Activated naive CD8-positive, alpha-beta T cell treated with anti-CD3 and anti-CD28 coated beads, Interleukin-2, amount 50 U/mL, for 24 hours (primary cell): ENCODE measurements at regions not wholly inside any gene's neighbourhood (a gene's known extent, or its start where the extent isn't known, plus 50 kb on each side); places are given as distances from the start of the nearest gene placed in this dataset.

Experiments used
- ATAC-seq: fragments of 150-1000 bp; cut with Tn5 transposase; one replicate; pipeline ENCODE4 v1.10.0; 2021
- DNase-seq: peaks from one replicate; pipeline ENCODE4 v3.0.0; 2021
- H3K27ac Mint-ChIP-seq: one replicate; pipeline ENCODE4 v1.8.0; 2021; ENCODE audit warnings: mild to moderate bottlenecking, mixed read lengths
- H3K27me3 Mint-ChIP-seq: one replicate; pipeline ENCODE4 v1.8.0; 2021; ENCODE audit warnings: mixed read lengths
- H3K36me3 Mint-ChIP-seq: one replicate; pipeline ENCODE4 v1.8.0; 2021; ENCODE audit warnings: low read depth, mixed read lengths
- H3K4me1 Mint-ChIP-seq: one replicate; pipeline ENCODE4 v1.8.0; 2021; ENCODE audit warnings: mixed read lengths
- H3K4me3 Mint-ChIP-seq: one replicate; pipeline ENCODE4 v1.8.0; 2021; ENCODE audit warnings: mild to moderate bottlenecking, moderate library complexity, mixed read lengths
- H3K9me3 Mint-ChIP-seq: one replicate; pipeline ENCODE4 v1.8.0; 2021; ENCODE audit warnings: mixed read lengths

DNA sequence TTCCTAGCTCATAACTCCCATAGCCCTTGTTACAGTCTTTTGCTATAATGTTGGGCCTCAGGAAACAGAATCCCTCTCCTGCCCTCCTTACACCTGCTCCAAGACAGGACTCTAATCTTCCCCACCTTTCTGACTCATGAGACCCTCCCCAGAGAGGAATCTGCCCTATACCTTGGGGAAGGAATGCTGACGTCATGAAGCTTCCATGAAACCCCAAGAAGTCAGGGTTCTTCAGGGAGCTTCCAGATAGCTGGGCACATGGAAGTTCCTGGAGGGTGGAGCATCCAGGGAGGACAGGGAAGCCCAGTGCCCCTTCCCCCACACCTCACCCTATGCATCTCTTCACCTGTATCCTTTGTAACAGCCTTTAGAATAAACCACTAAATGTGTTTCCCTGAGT is 285.7 kb downstream of the SOX9 start:
- no peaks in the 10 kb centered on the region for H3K4me1 Mint-ChIP-seq

DNA sequence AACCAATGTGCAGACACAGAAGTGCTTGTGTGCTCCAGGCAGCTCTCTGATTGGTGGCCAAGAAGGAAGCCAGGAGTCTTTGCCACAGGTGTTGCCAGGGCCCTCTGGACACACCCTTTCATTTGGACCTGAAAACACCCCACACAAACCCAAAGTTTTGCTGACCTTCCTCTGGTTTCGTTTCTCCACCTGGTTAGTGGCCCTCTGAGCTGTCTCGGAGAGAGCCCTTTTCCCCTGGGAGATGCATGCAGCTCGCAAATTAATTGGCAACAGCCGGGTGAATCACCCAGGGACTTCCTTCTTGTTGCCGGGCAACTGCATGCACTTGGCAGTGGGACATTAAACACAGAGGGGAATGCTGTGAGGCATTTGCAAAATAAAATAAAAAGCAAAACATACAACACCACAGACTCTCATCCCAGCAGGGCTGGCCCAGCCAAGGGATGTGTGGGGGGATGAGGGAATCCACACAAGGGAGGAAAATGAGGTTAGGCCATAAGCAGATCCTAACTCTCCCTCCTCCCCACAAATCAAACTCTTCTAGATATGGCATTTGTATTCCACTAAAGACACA is 286.6 kb downstream of the SOX9 start:
- ATAC-seq: no peak
- Mint-ChIP-seq H3K4me1 (no peaks in the 10 kb centered on the region), H3K36me3 (no peaks in the 10 kb centered on the region), H3K9me3 (peaks cover 7% of the 10 kb centered on the region), H3K27me3 (no peaks in the 10 kb centered on the region), H3K27ac (no peak overlapping the region), H3K4me3 (no peak overlapping the region)
- DNase-seq: no peak

More for the DNA sequence above, 285.7 kb downstream of the SOX9 start:
- Mint-ChIP-seq H3K27ac (no peak overlapping the region), H3K36me3 (no peaks in the 10 kb centered on the region), H3K9me3 (peaks cover 7% of the 10 kb centered on the region), H3K27me3 (no peaks in the 10 kb centered on the region), H3K4me3 (no peak overlapping the region)
- no peak for ATAC-seq
- no peak for DNase-seq

DNA sequence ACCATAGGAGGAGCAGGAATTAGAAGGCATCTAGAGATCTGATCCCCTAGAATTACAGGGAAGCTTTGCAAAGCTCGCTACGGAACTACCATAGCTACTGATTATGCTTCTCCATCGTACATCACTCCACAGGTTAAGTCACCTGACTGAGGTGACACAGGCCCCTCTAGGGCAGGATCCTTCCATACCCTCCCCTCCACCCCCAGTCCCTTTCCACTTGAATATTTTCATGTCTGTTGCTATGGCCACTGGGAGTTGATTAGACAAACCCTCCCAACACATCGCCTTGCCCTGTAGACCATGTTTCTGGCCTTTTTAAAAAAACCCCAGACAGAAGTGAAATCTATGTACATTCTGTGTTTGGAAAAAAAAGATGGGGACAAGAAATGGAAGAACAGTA is 287.1 kb downstream of the SOX9 start:
- no peaks in the 10 kb centered on the region for H3K27me3 Mint-ChIP-seq
- H3K36me3 Mint-ChIP-seq: no peaks in the 10 kb centered on the region
- no peak for DNase-seq
- peaks cover 10% of the 10 kb centered on the region for H3K9me3 Mint-ChIP-seq
- no peak overlapping the region for H3K27ac Mint-ChIP-seq
- no peak for ATAC-seq
- no peak overlapping the region for H3K4me3 Mint-ChIP-seq
- no peaks in the 10 kb centered on the region for H3K4me1 Mint-ChIP-seq

DNA sequence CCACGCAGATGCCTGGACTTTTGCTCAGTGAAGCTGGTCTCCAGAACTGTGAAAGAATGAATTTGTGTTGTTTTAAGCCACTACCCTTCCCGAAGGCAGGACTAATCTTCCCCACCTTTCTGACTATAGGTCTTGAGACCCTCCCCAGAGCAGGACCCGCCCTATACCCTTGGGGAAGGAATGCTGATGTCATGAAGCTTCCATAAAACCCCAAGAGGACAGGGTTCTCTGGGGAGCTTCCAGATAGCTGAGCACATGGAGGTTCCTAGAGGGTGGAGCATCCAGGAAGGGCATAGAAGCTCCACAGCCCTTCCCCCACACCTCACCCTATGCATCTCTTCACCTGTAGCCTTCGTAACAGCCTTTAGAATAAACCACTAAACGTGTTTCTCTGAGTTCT is 287.8 kb downstream of the SOX9 start:
- H3K27me3 Mint-ChIP-seq: no peaks in the 10 kb centered on the region
- H3K9me3 Mint-ChIP-seq: peaks cover 12% of the 10 kb centered on the region
- no peak overlapping the region for H3K27ac Mint-ChIP-seq
- ATAC-seq: no peak
- no peaks in the 10 kb centered on the region for H3K36me3 Mint-ChIP-seq
- no peak for DNase-seq
- H3K4me1 Mint-ChIP-seq: no peaks in the 10 kb centered on the region
- H3K4me3 Mint-ChIP-seq: no peak overlapping the region

DNA sequence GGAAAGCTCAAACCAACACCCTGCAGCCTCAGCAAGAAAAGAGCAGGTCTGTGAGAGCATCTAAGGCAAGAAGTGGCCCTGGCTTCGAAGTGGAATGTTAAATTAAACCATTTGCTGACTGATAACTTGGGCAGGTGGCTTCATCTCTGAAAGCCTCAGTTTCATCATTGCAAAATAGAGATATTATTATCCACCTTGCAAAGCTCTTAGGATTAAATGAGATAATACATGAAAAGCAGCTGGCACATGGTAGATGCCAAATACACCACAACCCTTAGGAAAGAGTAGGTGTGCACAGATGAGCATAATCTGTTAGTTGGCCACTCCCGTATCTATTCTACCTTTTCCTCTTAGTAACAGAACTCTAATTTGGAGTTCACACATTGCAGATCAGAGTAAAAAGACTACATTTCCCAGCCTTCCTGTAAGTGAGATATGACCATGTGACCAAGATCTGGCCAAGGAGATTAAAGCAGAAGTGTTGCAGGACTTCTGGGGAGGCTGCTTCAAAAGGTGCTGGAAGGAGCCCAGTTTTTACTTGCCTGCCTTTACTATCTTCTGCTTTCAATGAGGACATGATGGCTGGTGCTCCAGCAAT is 288.7 kb downstream of the SOX9 start:
- H3K4me1 Mint-ChIP-seq: no peaks in the 10 kb centered on the region
- no peaks in the 10 kb centered on the region for H3K27me3 Mint-ChIP-seq
- ATAC-seq: no peak
- no peak for DNase-seq
- H3K27ac Mint-ChIP-seq: no peak overlapping the region
- no peaks in the 10 kb centered on the region for H3K36me3 Mint-ChIP-seq
- H3K4me3 Mint-ChIP-seq: no peak overlapping the region
- H3K9me3 Mint-ChIP-seq: peaks cover 12% of the 10 kb centered on the region

DNA sequence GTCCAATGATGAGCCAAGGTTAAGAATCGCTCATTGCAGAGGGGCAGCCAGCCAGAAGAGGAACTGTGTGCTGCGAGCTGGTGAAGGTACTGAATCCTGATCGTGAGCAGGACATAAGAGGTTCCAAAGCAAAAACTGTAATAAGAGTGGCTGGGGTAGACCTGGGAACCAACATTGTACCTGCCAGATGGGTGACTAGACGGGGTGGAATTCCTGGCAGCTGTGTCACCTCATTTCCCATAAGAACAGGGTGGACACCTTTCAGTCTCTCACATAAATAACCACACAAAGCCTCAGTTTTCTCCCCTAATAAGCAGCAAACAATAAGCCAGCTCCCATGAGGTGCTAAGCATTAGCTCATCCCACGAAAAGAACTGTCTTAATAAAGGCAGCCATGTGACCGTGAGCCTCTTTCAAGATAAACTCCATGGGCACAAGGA is 290.3 kb downstream of the SOX9 start:
- Mint-ChIP-seq H3K27me3 (peaks cover 8% of the 10 kb centered on the region), H3K27ac (no peak overlapping the region)

DNA sequence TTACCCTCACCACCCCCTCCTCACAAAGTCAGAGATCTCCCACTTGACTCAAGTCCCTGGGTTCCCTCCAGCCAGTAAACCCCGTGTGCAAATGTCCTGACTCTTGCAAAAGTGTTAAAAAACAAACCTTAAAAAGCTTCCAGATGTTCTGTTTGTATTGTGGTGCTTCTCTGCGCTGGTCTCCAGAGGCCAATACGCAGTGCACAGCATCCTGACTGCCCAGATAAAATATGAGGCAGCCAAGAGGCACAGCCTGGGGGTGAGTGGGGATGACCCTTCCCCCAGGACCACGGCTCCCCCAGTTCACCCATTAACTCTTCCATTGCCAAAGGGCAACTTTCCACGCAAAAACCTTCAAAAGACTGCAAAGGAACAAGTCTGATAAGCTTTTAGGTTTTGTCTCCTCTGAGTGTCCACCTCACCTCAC is 291.8 kb downstream of the SOX9 start:
- Mint-ChIP-seq H3K27ac (no peak overlapping the region), H3K4me3 (no peak overlapping the region), H3K27me3 (peaks cover 8% of the 10 kb centered on the region)

More for the DNA sequence above, 290.3 kb downstream of the SOX9 start:
- ATAC-seq: no peak
- DNase-seq: no peak
- Mint-ChIP-seq H3K4me1 (no peaks in the 10 kb centered on the region), H3K36me3 (no peaks in the 10 kb centered on the region), H3K4me3 (no peak overlapping the region), H3K9me3 (peaks cover 18% of the 10 kb centered on the region)

DNA sequence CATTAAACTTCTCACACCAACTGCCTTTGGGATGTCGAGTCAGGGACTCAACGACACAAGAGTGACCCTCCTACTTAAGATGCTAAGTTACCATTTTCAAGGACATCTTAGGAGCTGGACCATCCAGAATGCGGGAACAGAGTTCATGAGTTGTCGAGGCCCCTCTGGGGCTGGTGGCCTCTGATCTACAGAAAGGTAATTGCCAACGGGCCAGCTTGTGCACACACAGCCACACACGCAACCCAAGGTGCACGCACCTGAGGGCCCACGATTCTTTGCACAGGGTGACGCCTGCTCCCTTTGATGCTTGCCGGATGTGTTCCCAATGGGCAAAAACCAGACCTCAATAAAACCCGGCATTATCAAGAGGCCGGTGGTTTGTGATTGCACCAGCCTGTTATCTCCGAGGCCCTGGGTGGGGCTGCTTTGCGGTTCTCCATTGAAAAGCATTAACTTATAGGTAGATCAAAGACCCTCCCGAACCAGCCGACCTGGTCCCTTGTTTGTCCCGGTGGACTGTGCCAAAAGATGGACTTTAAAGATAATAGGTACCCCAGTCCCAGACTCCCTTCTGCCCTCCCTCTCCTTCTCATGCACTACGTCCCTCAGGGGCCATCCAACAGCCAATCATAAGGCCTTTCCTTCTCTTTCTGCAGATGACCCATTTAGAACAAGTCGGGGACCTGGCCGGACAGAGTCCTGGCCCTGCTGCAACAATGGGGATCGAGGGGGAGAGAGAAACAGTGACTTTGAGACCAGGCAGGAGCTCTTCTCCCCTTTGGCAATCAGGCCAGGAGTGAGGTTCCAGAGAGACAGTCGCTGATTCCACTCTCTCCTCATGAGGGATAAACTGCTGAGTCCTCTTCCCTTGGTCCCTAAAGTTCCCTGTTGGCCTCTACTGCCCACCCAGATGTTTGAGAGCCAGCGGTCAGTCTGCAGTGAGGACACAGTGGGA is 292.5 kb downstream of the SOX9 start:
- no peak overlapping the region for H3K27ac Mint-ChIP-seq
- H3K4me3 Mint-ChIP-seq: no peak overlapping the region
- H3K27me3 Mint-ChIP-seq: peaks cover 8% of the 10 kb centered on the region
- H3K9me3 Mint-ChIP-seq: peaks cover 22% of the 10 kb centered on the region
- peaks cover 6% of the 10 kb centered on the region for H3K36me3 Mint-ChIP-seq
- DNase-seq (no peak), ATAC-seq (no peak)
- H3K4me1 Mint-ChIP-seq: no peaks in the 10 kb centered on the region

More for the DNA sequence above, 291.8 kb downstream of the SOX9 start:
- Mint-ChIP-seq H3K4me1 (no peaks in the 10 kb centered on the region), H3K9me3 (peaks cover 19% of the 10 kb centered on the region), H3K36me3 (peaks cover 1% of the 10 kb centered on the region)
- DNase-seq (no peak), ATAC-seq (no peak)

DNA sequence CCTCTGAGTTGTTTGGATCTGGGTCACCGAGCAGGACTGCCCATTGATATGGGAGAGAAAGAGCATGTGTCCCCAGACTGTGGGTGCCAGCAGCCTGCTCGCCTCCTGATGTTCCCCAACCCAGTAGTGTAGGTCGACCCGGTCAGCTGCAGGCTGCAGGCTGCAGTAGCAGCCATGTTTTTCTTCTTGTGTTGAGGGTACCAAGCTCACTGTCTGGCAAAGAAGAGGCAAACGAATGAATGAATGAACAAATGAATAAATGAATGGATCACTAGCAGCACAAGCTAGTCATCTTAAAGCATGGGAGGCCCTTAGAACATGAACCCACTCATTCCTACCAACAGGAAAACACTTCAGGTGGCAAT is 293.2 kb downstream of the SOX9 start:
- no peak for ATAC-seq
- no peak overlapping the region for H3K4me3 Mint-ChIP-seq
- no peak for DNase-seq
- H3K27me3 Mint-ChIP-seq: peaks cover 8% of the 10 kb centered on the region
- no peak overlapping the region for H3K27ac Mint-ChIP-seq
- H3K36me3 Mint-ChIP-seq: peaks cover 6% of the 10 kb centered on the region
- no peaks in the 10 kb centered on the region for H3K4me1 Mint-ChIP-seq
- peaks cover 21% of the 10 kb centered on the region for H3K9me3 Mint-ChIP-seq

DNA sequence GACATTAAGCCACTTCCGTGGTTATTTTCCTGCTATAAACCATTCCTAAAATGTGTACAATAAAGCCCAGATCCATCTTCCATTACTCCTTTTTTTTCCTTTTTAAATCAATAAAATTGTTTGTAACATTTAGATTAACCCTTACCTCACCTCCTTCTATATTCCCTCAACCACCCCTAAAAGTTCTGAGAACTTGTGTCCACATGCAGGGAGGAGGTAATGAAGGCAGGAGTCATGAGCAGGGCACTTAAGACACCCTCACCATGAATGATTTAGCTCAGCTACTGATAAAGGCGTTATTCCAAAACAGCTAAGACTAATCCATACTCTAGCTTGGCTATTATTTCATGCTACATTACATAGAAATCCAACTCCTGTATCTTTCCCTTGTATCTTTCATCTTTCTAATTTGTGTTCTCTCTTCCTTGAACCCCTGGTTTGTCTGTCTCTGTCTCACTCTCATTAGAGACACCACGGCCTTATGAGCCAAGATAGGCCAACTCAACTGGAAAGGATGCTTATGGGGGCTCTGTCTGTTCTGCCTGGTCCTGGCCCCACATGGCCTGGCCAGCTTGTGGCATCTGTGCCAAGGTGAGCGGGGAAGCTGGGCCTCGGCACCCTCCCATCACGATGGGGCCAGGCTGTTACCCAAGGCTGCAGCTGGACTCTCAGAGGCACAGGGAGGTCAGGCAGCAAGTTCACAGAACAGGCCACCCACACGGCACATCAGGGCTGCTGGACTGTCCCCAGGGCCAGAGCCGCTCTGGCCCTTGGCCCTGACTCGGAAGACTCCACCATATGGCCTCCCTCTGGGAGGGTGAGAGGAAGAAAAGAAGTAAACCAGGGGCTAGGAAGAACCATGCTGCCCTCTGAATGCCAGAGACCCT is 294.4 kb downstream of the SOX9 start:
- Mint-ChIP-seq H3K9me3 (peaks cover 21% of the 10 kb centered on the region), H3K36me3 (peaks cover 6% of the 10 kb centered on the region), H3K4me1 (no peaks in the 10 kb centered on the region), H3K4me3 (no peak overlapping the region), H3K27me3 (peaks cover 8% of the 10 kb centered on the region), H3K27ac (no peak overlapping the region)
- DNase-seq (no peak), ATAC-seq (no peak)

DNA sequence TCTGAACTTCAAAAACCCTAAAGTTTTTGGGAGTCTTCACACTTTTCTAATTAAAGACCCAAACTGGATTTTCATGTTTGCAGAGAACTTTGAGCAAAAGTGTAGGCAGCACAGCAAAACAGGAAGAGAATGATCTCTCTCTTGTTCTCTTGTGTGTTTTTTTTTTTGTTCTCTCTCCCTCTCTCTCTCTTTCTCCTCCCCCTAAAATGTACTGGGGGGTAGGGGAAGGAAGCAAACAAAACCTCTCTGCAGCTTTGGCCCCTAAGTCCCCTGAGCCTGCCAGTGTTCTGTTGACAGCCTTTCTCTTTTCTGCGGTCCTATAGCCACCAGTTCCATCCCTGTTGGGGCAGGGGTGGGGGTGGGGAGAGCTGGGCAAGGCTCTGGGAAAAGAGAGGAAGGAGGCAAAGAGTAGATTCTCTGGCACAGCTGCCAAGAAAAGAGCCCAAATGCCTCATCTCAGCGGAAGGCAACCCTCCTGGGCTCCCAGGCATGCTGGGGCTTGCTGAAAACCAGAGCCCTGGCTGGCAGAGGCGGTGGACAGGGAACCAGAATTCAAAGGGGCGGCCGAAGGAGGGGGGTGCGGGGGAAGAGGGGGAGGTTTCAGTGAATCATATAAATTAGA is 295.3 kb downstream of the SOX9 start:
- no peak for DNase-seq
- H3K36me3 Mint-ChIP-seq: peaks cover 6% of the 10 kb centered on the region
- H3K4me1 Mint-ChIP-seq: peaks cover 3% of the 10 kb centered on the region
- no peak overlapping the region for H3K4me3 Mint-ChIP-seq
- peaks cover 21% of the 10 kb centered on the region for H3K9me3 Mint-ChIP-seq
- no peak overlapping the region for H3K27ac Mint-ChIP-seq
- ATAC-seq: no peak
- H3K27me3 Mint-ChIP-seq: peaks cover 8% of the 10 kb centered on the region

DNA sequence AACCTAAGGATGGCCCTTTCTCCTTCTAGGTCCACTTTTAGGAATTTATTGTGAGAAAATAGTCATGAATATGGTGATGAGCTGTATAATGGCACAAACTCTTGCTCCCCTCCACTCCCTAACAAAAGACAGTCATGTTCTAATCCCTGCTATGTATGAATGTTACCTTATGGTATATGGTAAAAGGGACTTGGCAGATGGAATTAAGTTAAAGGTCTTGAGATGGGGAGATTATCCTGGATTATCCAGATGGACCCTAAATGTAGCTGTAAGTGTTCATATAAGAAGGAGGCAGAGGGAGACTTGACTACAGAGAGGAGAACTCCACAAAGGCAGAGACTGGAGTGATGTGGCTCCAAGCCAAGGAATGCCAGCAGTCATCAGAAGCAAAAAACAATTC is 296.1 kb downstream of the SOX9 start:
- peaks cover 8% of the 10 kb centered on the region for H3K27me3 Mint-ChIP-seq
- no peak overlapping the region for H3K27ac Mint-ChIP-seq
- peaks cover 6% of the 10 kb centered on the region for H3K36me3 Mint-ChIP-seq
- H3K9me3 Mint-ChIP-seq: peaks cover 21% of the 10 kb centered on the region
- no peak for DNase-seq
- H3K4me1 Mint-ChIP-seq: peaks cover 10% of the 10 kb centered on the region
- no peak for ATAC-seq
- no peak overlapping the region for H3K4me3 Mint-ChIP-seq

DNA sequence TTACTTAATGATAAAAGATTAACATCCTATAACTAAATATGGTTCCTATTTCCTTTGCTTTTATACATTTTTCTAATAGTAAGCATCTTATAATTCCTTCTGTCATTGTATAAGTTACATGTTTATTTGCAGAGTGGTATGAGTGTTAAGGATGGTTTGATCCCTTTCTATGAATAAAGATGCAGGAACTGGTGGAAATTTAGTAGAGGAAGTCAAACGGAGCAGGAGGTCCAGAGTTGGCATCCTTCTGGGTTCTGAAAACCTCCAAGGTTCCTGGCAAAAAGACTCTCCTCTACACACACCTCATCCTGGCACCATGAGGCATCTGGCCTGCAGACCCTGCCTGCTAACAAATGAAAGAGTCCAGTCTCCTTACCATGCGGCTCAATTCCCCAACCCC is 296.8 kb downstream of the SOX9 start:
- ATAC-seq: no peak
- peaks cover 6% of the 10 kb centered on the region for H3K36me3 Mint-ChIP-seq
- H3K27me3 Mint-ChIP-seq: peaks cover 8% of the 10 kb centered on the region

More for the DNA sequence above, 296.8 kb downstream of the SOX9 start:
- H3K27ac Mint-ChIP-seq: no peak overlapping the region
- peaks cover 15% of the 10 kb centered on the region for H3K4me1 Mint-ChIP-seq
- no peak for DNase-seq
- peaks cover 21% of the 10 kb centered on the region for H3K9me3 Mint-ChIP-seq
- H3K4me3 Mint-ChIP-seq: no peak overlapping the region
